Cardiac muscle cell (in vitro differentiated cells and primary cell): ENCODE measurements at regions not wholly inside any gene's neighbourhood (a gene's known extent, or its start where the extent isn't known, plus 50 kb on each side); places are given as distances from the start of the nearest gene placed in this dataset.

ENCODE experiments used
- DNase-seq, 2 donors: peaks; one replicate each; pipeline versions ENCODE4 v3.0.0 to v3.0.0-alpha.2; 2010 to 2017; ENCODE audit warnings: low read depth in 1 of 2, low spot score in 1 of 2
- H3K27ac ChIP-seq: fragments of 200-600 bp; sonication (generic); 2 replicates; pipeline ENCODE4 v1.5.1; 2016
- H3K27me3 ChIP-seq: fragments of 200-600 bp; sonication (generic); 2 replicates; pipeline ENCODE4 v1.6.0; 2016; ENCODE audit warnings: control low read depth
- H3K36me3 ChIP-seq: fragments of 200-600 bp; sonication (generic); 2 replicates; pipeline ENCODE4 v1.5.1; 2016; ENCODE audit warnings: control low read depth
- H3K4me1 ChIP-seq: fragments of 200-600 bp; sonication (generic); 2 replicates; pipeline ENCODE4 v1.8.1; 2017; ENCODE audit warnings: low read depth, mild to moderate bottlenecking, mixed run types
- H3K4me3 ChIP-seq: fragments of 200-600 bp; sonication (generic); 2 replicates; pipeline ENCODE4 v1.5.1; 2016; ENCODE audit warnings: mild to moderate bottlenecking
- H3K9me3 ChIP-seq: fragments of 200-600 bp; sonication (generic); 2 replicates; pipeline ENCODE4 v1.5.1; 2017; ENCODE audit warnings: low read depth, mild to moderate bottlenecking, control low read depth
- TF ChIP-seq, protein P1 (sequence below): IDR thresholded peaks from 2 replicates; pipeline ENCODE4 v1.5.1; 2012; ENCODE audit warnings: low read depth, mild to moderate bottlenecking, low read length

DNA sequence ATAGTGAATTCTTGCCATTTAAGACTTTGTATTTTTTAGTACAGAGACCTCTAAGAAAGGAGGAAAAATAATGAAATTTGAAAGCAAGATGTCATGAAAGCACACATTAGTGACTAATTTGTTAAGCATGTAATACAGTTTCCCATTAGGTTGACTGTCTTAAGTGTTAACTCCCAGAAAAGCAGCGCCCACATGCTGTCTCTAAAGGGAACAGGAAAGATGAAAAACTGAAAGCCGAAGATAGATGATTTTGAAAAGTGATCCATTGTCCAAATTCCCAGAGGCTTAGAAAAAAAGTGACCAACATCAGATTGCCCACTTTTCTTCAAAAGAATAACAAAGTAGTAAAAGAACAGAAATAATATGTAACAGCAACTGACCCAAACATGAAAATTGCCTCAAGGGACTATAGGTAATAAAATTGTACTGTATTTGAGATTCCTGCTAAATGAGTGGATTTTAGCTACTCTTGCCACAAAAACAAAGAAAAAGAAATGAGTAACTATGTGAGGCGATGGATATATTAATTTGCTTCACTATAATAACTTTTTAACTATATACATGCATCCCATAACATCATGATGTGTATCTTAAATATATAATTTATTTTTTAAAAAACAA is 83.2 kb upstream of the OGFRL1 start:
- H3K4me3 ChIP-seq, result no peak overlapping the region
- H3K36me3 ChIP-seq, result no peaks in the 10 kb centered on the region
- H3K4me1 ChIP-seq, result no peaks in the 10 kb centered on the region
- no peaks in the 10 kb centered on the region for H3K27me3 ChIP-seq
- no peak overlapping the region for H3K27ac ChIP-seq
- TF ChIP-seq, protein P1, sequence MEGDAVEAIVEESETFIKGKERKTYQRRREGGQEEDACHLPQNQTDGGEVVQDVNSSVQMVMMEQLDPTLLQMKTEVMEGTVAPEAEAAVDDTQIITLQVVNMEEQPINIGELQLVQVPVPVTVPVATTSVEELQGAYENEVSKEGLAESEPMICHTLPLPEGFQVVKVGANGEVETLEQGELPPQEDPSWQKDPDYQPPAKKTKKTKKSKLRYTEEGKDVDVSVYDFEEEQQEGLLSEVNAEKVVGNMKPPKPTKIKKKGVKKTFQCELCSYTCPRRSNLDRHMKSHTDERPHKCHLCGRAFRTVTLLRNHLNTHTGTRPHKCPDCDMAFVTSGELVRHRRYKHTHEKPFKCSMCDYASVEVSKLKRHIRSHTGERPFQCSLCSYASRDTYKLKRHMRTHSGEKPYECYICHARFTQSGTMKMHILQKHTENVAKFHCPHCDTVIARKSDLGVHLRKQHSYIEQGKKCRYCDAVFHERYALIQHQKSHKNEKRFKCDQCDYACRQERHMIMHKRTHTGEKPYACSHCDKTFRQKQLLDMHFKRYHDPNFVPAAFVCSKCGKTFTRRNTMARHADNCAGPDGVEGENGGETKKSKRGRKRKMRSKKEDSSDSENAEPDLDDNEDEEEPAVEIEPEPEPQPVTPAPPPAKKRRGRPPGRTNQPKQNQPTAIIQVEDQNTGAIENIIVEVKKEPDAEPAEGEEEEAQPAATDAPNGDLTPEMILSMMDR, result no peak
- DNase-seq, result peak in 1 of 2 donors; percentile 43
- no peaks in the 10 kb centered on the region for H3K9me3 ChIP-seq

DNA sequence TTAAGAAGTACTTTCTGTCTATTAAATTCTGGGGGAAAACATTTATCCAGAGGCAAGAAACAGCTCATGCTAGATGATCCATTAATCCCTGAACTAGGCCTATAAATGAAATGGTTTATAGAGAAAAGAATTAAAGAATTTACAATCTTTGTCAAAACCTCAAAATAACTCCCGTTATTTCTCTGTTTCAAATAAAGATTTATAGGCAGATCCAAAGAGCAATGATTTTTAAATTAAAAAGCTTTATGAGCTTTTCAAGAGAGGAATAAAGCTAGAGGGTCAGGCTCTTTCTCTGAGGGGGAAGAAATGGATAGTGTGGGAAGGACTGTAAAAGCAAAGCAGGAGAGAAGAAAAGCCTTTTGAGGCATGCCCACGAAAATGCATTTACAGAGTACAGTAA is 82.5 kb upstream of the OGFRL1 start:
- Histone ChIP-seq H3K9me3 (no peaks in the 10 kb centered on the region), H3K4me1 (peaks cover 4% of the 10 kb centered on the region), H3K36me3 (no peaks in the 10 kb centered on the region), H3K4me3 (no peak overlapping the region), H3K27me3 (no peaks in the 10 kb centered on the region), H3K27ac (no peak overlapping the region)
- no peak for DNase-seq
- TF ChIP-seq, protein P1, result no peak

- H3K27me3 ChIP-seq, result no peaks in the 10 kb centered on the region
- no peak overlapping the region for H3K27ac ChIP-seq
- H3K4me3 ChIP-seq, result no peak overlapping the region
- TF ChIP-seq, protein P1, result no peak
- peaks cover 4% of the 10 kb centered on the region for H3K4me1 ChIP-seq
- no peaks in the 10 kb centered on the region for H3K36me3 ChIP-seq
- H3K9me3 ChIP-seq, result no peaks in the 10 kb centered on the region
- DNase-seq, result no peak
Measured at GRCh38 chr6:71209206-71209605, 79.4 kb upstream of the OGFRL1 start.

- no peak overlapping the region for H3K27ac ChIP-seq
- no peaks in the 10 kb centered on the region for H3K9me3 ChIP-seq
- TF ChIP-seq, protein P1, result no peak
- no peak for DNase-seq
- H3K4me3 ChIP-seq, result no peak overlapping the region
- H3K36me3 ChIP-seq, result no peaks in the 10 kb centered on the region
- peaks cover 4% of the 10 kb centered on the region for H3K4me1 ChIP-seq
- H3K27me3 ChIP-seq, result no peaks in the 10 kb centered on the region
Measured at GRCh38 chr6:71209626-71210025, 79.0 kb upstream of the OGFRL1 start.

DNA sequence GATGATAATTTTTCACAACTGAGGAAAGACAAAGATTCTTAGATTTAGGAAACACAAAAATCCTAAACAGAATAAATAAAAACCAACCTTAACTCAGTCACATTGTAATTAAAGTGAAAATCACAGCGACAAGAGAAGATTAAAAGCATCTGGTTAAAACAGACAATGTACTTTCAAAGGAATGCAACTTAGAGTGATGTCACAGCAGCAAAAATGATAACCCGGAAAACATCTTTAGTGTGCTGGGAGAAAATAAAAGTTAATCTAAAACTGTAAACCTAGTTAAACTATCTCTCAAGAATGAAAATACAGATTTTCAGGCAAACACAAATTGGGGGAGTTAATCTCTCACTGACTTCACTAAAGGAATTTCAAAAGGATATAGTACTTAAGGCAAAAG is 76.8 kb upstream of the OGFRL1 start:
- H3K36me3 ChIP-seq, result no peaks in the 10 kb centered on the region
- H3K27ac ChIP-seq, result no peak overlapping the region
- H3K9me3 ChIP-seq, result no peaks in the 10 kb centered on the region
- H3K4me3 ChIP-seq, result no peak overlapping the region
- DNase-seq, result peak in 1 of 2 donors; percentile 14
- no peaks in the 10 kb centered on the region for H3K27me3 ChIP-seq
- TF ChIP-seq, protein P1, result no peak
- peaks cover 4% of the 10 kb centered on the region for H3K4me1 ChIP-seq
